SKM-1 treated with dmso at 0.1 percent for 144 hours (cell line): ENCODE measurements at regions not wholly inside any gene's neighbourhood (a gene's known extent, or its start where the extent isn't known, plus 50 kb on each side); places are given as distances from the start of the nearest gene placed in this dataset.

Experiments
- DNase-seq: peaks from one replicate; lab custom pipeline; 2025; ENCODE audit not compliant: unreplicated experiment; lab: John Stamatoyannopoulos, UW

GRCh38 chr10:28810057-28810870 is 132.9 kb downstream of the BAMBI start:
- DNase-seq = no peak

- no peak for DNase-seq
These were observed 134.5 kb downstream of the BAMBI start for GRCh38 chr10:28811639-28812349.

GRCh38 chr10:28812384-28813372 is 135.4 kb downstream of the BAMBI start:
- DNase-seq = no peak

GRCh38 chr10:28815681-28816080 is 138.4 kb downstream of the BAMBI start:
- no peak for DNase-seq

- no peak for DNase-seq
These were observed 145.6 kb downstream of the BAMBI start for GRCh38 chr10:28822719-28823464.

GRCh38 chr10:28823501-28824075 is 146.3 kb downstream of the BAMBI start:
- no peak for DNase-seq

GRCh38 chr10:28833313-28833712 is 156.0 kb downstream of the BAMBI start:
- no peak for DNase-seq

- no peak for DNase-seq
These were observed 159.1 kb downstream of the BAMBI start for GRCh38 chr10:28836435-28836743.

- DNase-seq = no peak
These were observed 160.5 kb downstream of the BAMBI start for GRCh38 chr10:28837613-28838390.

GRCh38 chr10:28838908-28839307 is 161.6 kb downstream of the BAMBI start:
- no peak for DNase-seq

- no peak for DNase-seq
These were observed 162.3 kb downstream of the BAMBI start for GRCh38 chr10:28839600-28840007.

GRCh38 chr10:28840202-28840601 is 162.9 kb downstream of the BAMBI start:
- no peak for DNase-seq

GRCh38 chr10:28840971-28841370 is 163.7 kb downstream of the BAMBI start:
- DNase-seq = no peak

- DNase-seq = no peak
These were observed 164.3 kb downstream of the BAMBI start for GRCh38 chr10:28841625-28842024.

GRCh38 chr10:28842321-28842720 is 165.0 kb downstream of the BAMBI start:
- DNase-seq = no peak

- no peak for DNase-seq
These were observed 167.8 kb downstream of the BAMBI start for GRCh38 chr10:28845009-28845682.

GRCh38 chr10:28849309-28849708 is 172.0 kb downstream of the BAMBI start:
- DNase-seq = no peak

- no peak for DNase-seq
These were observed 172.5 kb downstream of the BAMBI start for GRCh38 chr10:28849821-28850220.

- no peak for DNase-seq
These were observed 173.5 kb downstream of the BAMBI start for GRCh38 chr10:28850784-28851183.
